Midbrain (tissue), 1 donor: ENCODE measurements at regions not wholly inside any gene's neighbourhood (a gene's known extent, or its start where the extent isn't known, plus 50 kb on each side); places are given as distances from the start of the nearest gene placed in this dataset.

Experiments
- DNase-seq: peaks from one replicate; lab custom pipeline; 2025; lab: John Stamatoyannopoulos, UW

- DNase-seq, result no peak
Measured at GRCh38 chr18:42137693-42138375, 182.8 kb downstream of the PIK3C3 start.

GRCh38 chr18:42141439-42141838 is 186.4 kb downstream of the PIK3C3 start:
- DNase-seq, result no peak

- DNase-seq, result no peak
Measured at GRCh38 chr18:42155024-42155423, 200.0 kb downstream of the PIK3C3 start.

- DNase-seq, result no peak
Measured at GRCh38 chr18:42156281-42156680, 201.2 kb downstream of the PIK3C3 start.

- no peak for DNase-seq
Measured at GRCh38 chr18:42157420-42157819, 202.4 kb downstream of the PIK3C3 start.

GRCh38 chr18:42157878-42158277 is 202.8 kb downstream of the PIK3C3 start:
- no peak for DNase-seq

- DNase-seq, result no peak
Measured at GRCh38 chr18:42159146-42159545, 204.1 kb downstream of the PIK3C3 start.

- no peak for DNase-seq
Measured at GRCh38 chr18:42163321-42163720, 208.3 kb downstream of the PIK3C3 start.

GRCh38 chr18:42164556-42164955 is 209.5 kb downstream of the PIK3C3 start:
- no peak for DNase-seq

- no peak for DNase-seq
Measured at GRCh38 chr18:42165922-42166513, 211.0 kb downstream of the PIK3C3 start.

GRCh38 chr18:42168487-42168886 is 213.5 kb downstream of the PIK3C3 start:
- DNase-seq, result no peak

GRCh38 chr18:42168907-42169306 is 213.9 kb downstream of the PIK3C3 start:
- no peak for DNase-seq

- no peak for DNase-seq
Measured at GRCh38 chr18:42174909-42175308, 219.9 kb downstream of the PIK3C3 start.

- no peak for DNase-seq
Measured at GRCh38 chr18:42176599-42176998, 221.6 kb downstream of the PIK3C3 start.

GRCh38 chr18:42177390-42177789 is 222.4 kb downstream of the PIK3C3 start:
- DNase-seq, result no peak

GRCh38 chr18:42178376-42179080 is 223.5 kb downstream of the PIK3C3 start:
- DNase-seq, result no peak

GRCh38 chr18:42179542-42180121 is 224.6 kb downstream of the PIK3C3 start:
- no peak for DNase-seq

GRCh38 chr18:42181474-42181873 is 226.4 kb downstream of the PIK3C3 start:
- DNase-seq, result no peak

- DNase-seq, result no peak
Measured at GRCh38 chr18:42182728-42183700, 228.0 kb downstream of the PIK3C3 start.

GRCh38 chr18:42183746-42184145 is 228.7 kb downstream of the PIK3C3 start:
- DNase-seq, result no peak

- DNase-seq, result no peak
Measured at GRCh38 chr18:42184685-42185477, 229.8 kb downstream of the PIK3C3 start.
